Neutrophil (primary cell): ENCODE measurements at regions not wholly inside any gene's neighbourhood (a gene's known extent, or its start where the extent isn't known, plus 50 kb on each side); places are given as distances from the start of the nearest gene placed in this dataset.

Experiments used
- H3K27ac ChIP-seq: fragments of 200-600 bp; sonication (generic); 2 replicates; pipeline ENCODE4 v1.5.1; 2016; ENCODE audit warnings: mild to moderate bottlenecking, moderate library complexity
- H3K27me3 ChIP-seq: fragments of 200-600 bp; sonication (generic); 2 replicates; pipeline ENCODE4 v1.6.0; 2016; ENCODE audit warnings: mild to moderate bottlenecking
- H3K36me3 ChIP-seq: fragments of 200-600 bp; sonication (generic); 2 replicates; pipeline ENCODE4 v1.5.1; 2017
- H3K4me1 ChIP-seq, 2 experiments: fragments of 200-600 bp in 1 of 2; sonication (generic) in 1 of 2; 1 replicate in 1 of 2; 2 replicates in 1 of 2; pipeline versions ENCODE4 v1.5.1 to v1.6.1; 2013 to 2016; ENCODE audit warnings: low read depth in 1 of 2, low read length in 1 of 2, mild to moderate bottlenecking in 1 of 2, moderate library complexity in 1 of 2; ENCODE audit not compliant: control insufficient read depth in 1 of 2, insufficient read depth in 1 of 2
- H3K4me3 ChIP-seq, 2 experiments: fragments of 200-600 bp in 1 of 2; sonication (generic) in 1 of 2; 1 replicate in 1 of 2; 2 replicates in 1 of 2; pipeline ENCODE4 v1.5.1; 2013 to 2016; ENCODE audit warnings: low read depth in 1 of 2, low read length in 1 of 2, mild to moderate bottlenecking in 1 of 2, moderate library complexity in 1 of 2
- H3K9me3 ChIP-seq: fragments of 200-600 bp; sonication (generic); 2 replicates; pipeline ENCODE4 v1.5.1; 2016
- CTCF ChIP-seq: fragments of 200-600 bp; sonication (generic); IDR thresholded peaks from 2 replicates; pipeline ENCODE4 v1.5.1; 2016; ENCODE audit warnings: antibody characterized with exemption

GRCh38 chr18:40824291-40824690, 1130.7 kb upstream of the PIK3C3 start:
- no peak overlapping the region for H3K4me3 ChIP-seq
- no peaks in the 10 kb centered on the region for H3K27me3 ChIP-seq
- H3K36me3 ChIP-seq, result no peaks in the 10 kb centered on the region
- TF ChIP-seq CTCF, result no peak
- no peaks in the 10 kb centered on the region for H3K4me1 ChIP-seq
- H3K9me3 ChIP-seq, result no peaks in the 10 kb centered on the region
- no peak overlapping the region for H3K27ac ChIP-seq

- Histone ChIP-seq H3K27me3 (no peaks in the 10 kb centered on the region), H3K4me1 (no peaks in the 10 kb centered on the region), H3K9me3 (no peaks in the 10 kb centered on the region), H3K36me3 (no peaks in the 10 kb centered on the region), H3K27ac (no peak overlapping the region), H3K4me3 (no peak overlapping the region)
- no peak for TF ChIP-seq CTCF
Measured at GRCh38 chr18:40821596-40822243, 1133.3 kb upstream of the PIK3C3 start.

- Histone ChIP-seq H3K4me3 (no peak overlapping the region), H3K4me1 (no peaks in the 10 kb centered on the region), H3K27me3 (no peaks in the 10 kb centered on the region), H3K27ac (no peak overlapping the region), H3K9me3 (no peaks in the 10 kb centered on the region), H3K36me3 (no peaks in the 10 kb centered on the region)
- no peak for TF ChIP-seq CTCF
Measured at GRCh38 chr18:40812981-40813515, 1142.0 kb upstream of the PIK3C3 start.

- TF ChIP-seq CTCF, result no peak
- Histone ChIP-seq H3K27me3 (no peaks in the 10 kb centered on the region), H3K4me1 (no peaks in the 10 kb centered on the region), H3K27ac (no peak overlapping the region), H3K9me3 (no peaks in the 10 kb centered on the region), H3K4me3 (no peak overlapping the region), H3K36me3 (no peaks in the 10 kb centered on the region)
Measured at GRCh38 chr18:40810372-40810771, 1144.7 kb upstream of the PIK3C3 start.

- no peak overlapping the region for H3K4me3 ChIP-seq
Measured at GRCh38 chr18:40789286-40789685, 1165.7 kb upstream of the PIK3C3 start.

More at GRCh38 chr18:40789286-40789685, 1165.7 kb upstream of the PIK3C3 start:
- TF ChIP-seq CTCF, result no peak
- H3K27ac ChIP-seq, result no peak overlapping the region
- no peaks in the 10 kb centered on the region for H3K36me3 ChIP-seq
- H3K4me1 ChIP-seq, result no peaks in the 10 kb centered on the region
- H3K9me3 ChIP-seq, result no peaks in the 10 kb centered on the region
- H3K27me3 ChIP-seq, result no peaks in the 10 kb centered on the region
